K562 (cell line): ENCODE measurements at regions not wholly inside any gene's neighbourhood (a gene's known extent, or its start where the extent isn't known, plus 50 kb on each side); places are given as distances from the start of the nearest gene placed in this dataset.

ENCODE experiments used
- ATAC-seq: fragments of 200-7000 bp; cut with Tn5 transposase; 3 replicates; pipeline ENCODE4 v1.9.1; 2020; ENCODE audit warnings: moderate library complexity
- BruUV-seq: library from RNA; stranded (reverse); fragments of 400-500 nt; replicated peaks from 2 replicates; lab custom pipeline; 2021; lab: Mats Ljungman, UMichigan
- CTCF ChIA-PET: fragments of 300-600 bp; formaldehyde crosslinking; extraction: SDS; loops from one replicate; lab custom pipeline; 2021; ENCODE audit warnings: low intra/inter-chr PET ratio; lab: Yijun Ruan, JAX
- POLR2A ChIA-PET: fragments of 300-600, 350-650 bp; sonication (Branson Sonifier 250); formaldehyde crosslinking; extraction: SDS; loops from one replicate; lab custom pipeline; 2021; ENCODE audit warnings: antibody characterized with exemption, inconsistent platforms; lab: Yijun Ruan, JAX
- DNase-seq, 4 experiments: peaks; one replicate each; pipeline versions ENCODE4 v3.0.0 to v3.0.0-alpha.2; 2011 to 2018; ENCODE audit warnings: low spot score in 3 of 4, mixed read lengths in 3 of 4; ENCODE audit errors: extremely low read depth in 1 of 4
- FAIRE-seq: peaks from 2 replicates; lab custom pipeline; 2011; peaks lifted over from hg19 to GRCh38; lab: Jason Lieb, UNC
- H2AFZ ChIP-seq: 2 replicates; pipeline ENCODE4 v1.6.0; 2011; ENCODE audit warnings: low read depth, low read length, control low read depth, inconsistent platforms
- H3K27ac ChIP-seq: fragments of 200-600 bp; 3 replicates; pipeline ENCODE4 v1.8.0; 2011; ENCODE audit warnings: low read depth, mild to moderate bottlenecking, control low read depth, inconsistent platforms, low read length, moderate library complexity, mixed read lengths; ENCODE audit errors: extremely low read depth
- H3K27me3 ChIP-seq, 2 experiments: fragments of 300-600 bp in 1 of 2; 2 replicates in 1 of 2; 3 replicates in 1 of 2; pipeline versions ENCODE4 v1.6.0 to v1.8.0; 2011; ENCODE audit warnings: inconsistent platforms in 2 of 2, low read length in 2 of 2, mild to moderate bottlenecking in 1 of 2, mixed read lengths in 1 of 2, moderate library complexity in 1 of 2; ENCODE audit not compliant: control insufficient read depth in 2 of 2, insufficient read depth in 2 of 2
- H3K36me3 ChIP-seq: fragments of 300-600 bp; 3 replicates; pipeline ENCODE4 v1.8.0; 2011; ENCODE audit warnings: mild to moderate bottlenecking, low read length, inconsistent platforms; ENCODE audit not compliant: control insufficient read depth, insufficient read depth
- H3K4me1 ChIP-seq, 2 experiments: fragments of 200-600 bp in 1 of 2; replicated peaks in 1 of 2; 2 replicates in 1 of 2; 3 replicates in 1 of 2; pipeline versions ENCODE4 v1.5.1 to v1.8.0; 2011; ENCODE audit warnings: inconsistent platforms in 2 of 2, low read length in 2 of 2, mild to moderate bottlenecking in 1 of 2, mixed read lengths in 1 of 2, moderate library complexity in 1 of 2; ENCODE audit not compliant: control insufficient read depth in 2 of 2, insufficient read depth in 2 of 2
- H3K4me2 ChIP-seq: 2 replicates; pipeline ENCODE4 v1.6.1; 2011; ENCODE audit warnings: low read length, control low read depth, inconsistent platforms, mixed read lengths; ENCODE audit not compliant: insufficient read depth
- H3K4me3 ChIP-seq: fragments of 200-600 bp; sonication (generic), shearing (Covaris generic); 2 replicates; pipeline ENCODE4 v1.5.1; 2016; ENCODE audit warnings: control low read depth, inconsistent platforms
- H3K79me2 ChIP-seq: fragments of 200-600 bp; 3 replicates; pipeline ENCODE4 v1.8.0; 2011; ENCODE audit warnings: low read length, inconsistent platforms; ENCODE audit not compliant: control insufficient read depth, insufficient read depth
- H3K9ac ChIP-seq, 2 experiments: 2 replicates each; pipeline versions ENCODE4 v1.6.0 to v1.6.1; 2011; ENCODE audit warnings: low read depth in 2 of 2, low read length in 2 of 2, control low read depth in 1 of 2, inconsistent platforms in 1 of 2, mild to moderate bottlenecking in 1 of 2, mixed read lengths in 1 of 2; ENCODE audit not compliant: insufficient read depth in 1 of 2
- H3K9me1 ChIP-seq: one replicate; pipeline ENCODE4 v1.6.0; 2011; ENCODE audit warnings: inconsistent platforms, mild to moderate bottlenecking, low read length, moderate library complexity; ENCODE audit not compliant: control insufficient read depth, insufficient read depth
- H3K9me3 ChIP-seq: replicated peaks from 2 replicates; pipeline ENCODE4 v1.5.1; 2011; ENCODE audit warnings: low read depth, low read length, inconsistent platforms; ENCODE audit not compliant: control insufficient read depth, insufficient read depth
- H4K20me1 ChIP-seq: replicated peaks from 2 replicates; pipeline ENCODE4 v1.6.1; 2011; ENCODE audit warnings: low read length, inconsistent platforms, mixed read lengths; ENCODE audit not compliant: control insufficient read depth, insufficient read depth
- FIP1L1 ChIP-seq: fragments of 200-400 bp; formaldehyde crosslinking; IDR thresholded peaks from 2 replicates; pipeline ENCODE4 v1.6.1; 2018; ENCODE audit warnings: mild to moderate bottlenecking, low read depth, low read length; ENCODE audit not compliant: poor library complexity, severe bottlenecking
- GMEB1 ChIP-seq: fragments of 250-450 bp; sonication (Bioruptor Pico); IDR thresholded peaks from 2 replicates; pipeline ENCODE4 v1.4.0; 2020; ENCODE audit warnings: mild to moderate bottlenecking
- HOXB6 ChIP-seq: fragments of 250-450 bp; sonication (Bioruptor Pico); IDR thresholded peaks from 2 replicates; pipeline ENCODE4 v1.5.1; 2022; ENCODE audit warnings: mild to moderate bottlenecking, borderline replicate concordance
- IRF1 ChIP-seq: sonication (generic); formaldehyde crosslinking; IDR thresholded peaks from 2 replicates; pipeline ENCODE4 v1.8.0; 2022; ENCODE audit warnings: missing genetic modification reagents, mild to moderate bottlenecking, borderline replicate concordance
- KLF1 ChIP-seq: fragments of 450-650 bp; IDR thresholded peaks from 2 replicates; pipeline ENCODE4 v1.6.1; 2016; ENCODE audit warnings: missing genetic modification characterization, missing compliant biosample characterization
- RERE ChIP-seq: sonication (generic); formaldehyde crosslinking; IDR thresholded peaks from 2 replicates; pipeline ENCODE4 v1.8.0; 2023; ENCODE audit warnings: missing genetic modification reagents, mild to moderate bottlenecking, borderline replicate concordance
- RFX7 ChIP-seq: fragments of 250-450 bp; sonication (Bioruptor Pico); IDR thresholded peaks from 2 replicates; pipeline ENCODE4 v1.5.1; 2021; ENCODE audit warnings: mild to moderate bottlenecking
- ZNF134 ChIP-seq: fragments of 250-450 bp; sonication (Bioruptor Pico); conservative IDR thresholded peaks from 2 replicates; pipeline ENCODE4 v1.4.0; 2020
- ZNF212 ChIP-seq: fragments of 450-650 bp; formaldehyde crosslinking; IDR thresholded peaks from 2 replicates; pipeline ENCODE4 v1.4.0; 2020; ENCODE audit warnings: mild to moderate bottlenecking
- ZNF639 ChIP-seq, 2 experiments: fragments of 200-800 bp in 1 of 2; sonication (Bioruptor generic) in 1 of 2; sonication (generic) in 1 of 2; formaldehyde crosslinking in 1 of 2; IDR thresholded peaks in 1 of 2; conservative IDR thresholded peaks in 1 of 2; 2 replicates each; pipeline versions ENCODE4 v1.5.0 to v1.6.1; 2016 to 2020; ENCODE audit warnings: missing compliant biosample characterization in 1 of 2, missing genetic modification characterization in 1 of 2, missing genetic modification reagents in 1 of 2
- WGBS: fragments of 100-300 bp; shearing (Covaris generic); methylation state at CpG from one replicate; pipeline ENCODE4 v1.1.6; 2016; ENCODE audit warnings: low coverage, mixed read lengths; ENCODE audit not compliant: insufficient coverage; ENCODE audit errors: missing lambda C conversion rate; 5-methylcytosine and 5-hydroxymethylcytosine counted together
- in situ Hi-C: fragments of 300-500 bp; cut with MboI; formaldehyde crosslinking; loops from 4 replicates; pipeline ENCODE4 v1.15.0; 2018; ENCODE audit warnings: inconsistent platforms, mixed read lengths
- intact Hi-C: fragments of 100-400 bp; cut with micrococcal nuclease; formaldehyde crosslinking; loops from 2 replicates; pipeline ENCODE4 v1.14.2; 2022
- TF ChIP-seq, protein P1 (sequence below): sonication (generic); formaldehyde crosslinking; IDR thresholded peaks from 2 replicates; pipeline ENCODE4 v1.8.1; 2023; ENCODE audit warnings: mild to moderate bottlenecking, missing genetic modification reagents

GRCh38 chr5:152900332-152900731 is 495.3 kb upstream of the NMUR2 start:
- no peak overlapping the region for H3K9ac ChIP-seq
- WGBS = 4% methylated on average over 2 of the region's 2 CpGs
- POLR2A ChIA-PET = no interaction called here
- in situ Hi-C loops (no loop called here), intact Hi-C loops (no loop called here)
- no peak overlapping the region for H3K27ac ChIP-seq
- no peak overlapping the region for H3K4me3 ChIP-seq
- H3K9me1 ChIP-seq = no peaks in the 10 kb centered on the region
- no peaks in the 10 kb centered on the region for H4K20me1 ChIP-seq
- peaks cover 2% of the 10 kb centered on the region; the same call in 1 of the 2 replicates for H3K9me3 ChIP-seq
- DNase-seq (no peak), FAIRE-seq (no peak), ATAC-seq (no peak)
- no peaks in the 10 kb centered on the region for H3K36me3 ChIP-seq
- no peaks in the 10 kb centered on the region for H3K4me1 ChIP-seq
- H3K79me2 ChIP-seq = no peaks in the 10 kb centered on the region
- CTCF ChIA-PET = no interaction called here
- BruUV-seq = no TSS peak
- no peaks in the 10 kb centered on the region for H3K27me3 ChIP-seq
- H2AFZ ChIP-seq = no peak overlapping the region
- H3K4me2 ChIP-seq = no peak overlapping the region
- TF ChIP-seq ZNF212 (CRISPR knock-in tag) (no peak), IRF1 (CRISPR knock-in tag) (no peak), ZNF134 (CRISPR knock-in tag) (no peak), KLF1 (no peak), FIP1L1 (no peak), GMEB1 (CRISPR knock-in tag) (no peak), RERE (CRISPR knock-in tag) (no peak), HOXB6 (CRISPR knock-in tag) (no peak), ZNF639 (CRISPR knock-in tag; conservative IDR thresholded peaks at IDR 0.05 in 1 of 2, IDR thresholded peaks at IDR 0.05 in 1 of 2) (no peak), RFX7 (CRISPR knock-in tag) (no peak)
- TF ChIP-seq, protein P1, sequence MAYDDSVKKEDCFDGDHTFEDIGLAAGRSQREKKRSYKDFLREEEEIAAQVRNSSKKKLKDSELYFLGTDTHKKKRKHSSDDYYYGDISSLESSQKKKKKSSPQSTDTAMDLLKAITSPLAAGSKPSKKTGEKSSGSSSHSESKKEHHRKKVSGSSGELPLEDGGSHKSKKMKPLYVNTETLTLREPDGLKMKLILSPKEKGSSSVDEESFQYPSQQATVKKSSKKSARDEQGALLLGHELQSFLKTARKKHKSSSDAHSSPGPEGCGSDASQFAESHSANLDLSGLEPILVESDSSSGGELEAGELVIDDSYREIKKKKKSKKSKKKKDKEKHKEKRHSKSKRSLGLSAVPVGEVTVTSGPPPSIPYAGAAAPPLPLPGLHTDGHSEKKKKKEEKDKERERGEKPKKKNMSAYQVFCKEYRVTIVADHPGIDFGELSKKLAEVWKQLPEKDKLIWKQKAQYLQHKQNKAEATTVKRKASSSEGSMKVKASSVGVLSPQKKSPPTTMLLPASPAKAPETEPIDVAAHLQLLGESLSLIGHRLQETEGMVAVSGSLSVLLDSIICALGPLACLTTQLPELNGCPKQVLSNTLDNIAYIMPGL (CRISPR knock-in tag) = no peak
